NCI-H1417 treated with DMSO at 0.1 percent for 48 hours (cell line): ENCODE measurements at regions not wholly inside any gene's neighbourhood (a gene's known extent, or its start where the extent isn't known, plus 50 kb on each side); places are given as distances from the start of the nearest gene placed in this dataset.
"Not testable (repeated sequence)": the region's sequence is repeated elsewhere in the genome, so short reads cannot be mapped to it uniquely, and the experiment has no call there.

Source experiments
- DNase-seq: peaks from one replicate; lab custom pipeline; 2025; lab: John Stamatoyannopoulos, UW

DNA sequence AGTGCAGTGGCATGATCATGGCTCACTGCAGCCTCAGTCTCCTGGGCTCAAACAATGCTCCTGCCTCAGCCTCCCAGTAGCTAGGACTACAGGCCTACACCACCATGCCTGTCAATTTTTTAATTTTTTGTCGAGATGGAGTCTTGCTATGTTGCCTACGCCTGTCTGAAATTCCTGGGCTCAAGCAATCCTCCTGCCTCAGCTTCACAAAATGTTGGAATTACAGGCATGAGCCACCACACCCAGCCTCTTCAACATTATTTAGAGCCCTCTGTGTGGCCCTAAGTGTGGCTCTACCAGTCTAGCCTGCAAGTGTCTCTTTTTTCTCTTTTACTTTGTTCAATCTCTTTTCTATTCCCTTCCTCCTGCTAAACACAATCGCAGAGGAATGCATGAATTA is 154.4 kb upstream of the EPB41L4A start:
- no peak for DNase-seq

DNA sequence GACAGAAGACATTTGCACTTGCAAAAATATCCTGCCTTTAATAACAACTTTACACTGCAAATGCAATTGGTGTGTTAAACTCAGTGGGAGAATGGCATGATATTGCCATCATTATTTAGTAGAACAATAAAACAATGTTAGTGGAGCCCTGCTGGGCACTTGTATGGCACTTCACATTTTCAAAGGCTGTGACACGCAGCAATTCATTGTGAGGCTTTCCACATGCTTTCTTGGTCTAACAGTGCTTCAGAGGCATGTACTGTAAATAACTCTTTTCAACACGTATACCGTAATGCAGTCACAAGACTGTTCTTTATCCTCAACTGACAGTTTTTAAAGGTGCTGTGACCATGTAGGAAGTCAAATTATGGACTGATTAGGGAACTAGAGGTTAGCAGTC is 155.5 kb upstream of the EPB41L4A start:
- DNase-seq: peak; percentile 28

DNA sequence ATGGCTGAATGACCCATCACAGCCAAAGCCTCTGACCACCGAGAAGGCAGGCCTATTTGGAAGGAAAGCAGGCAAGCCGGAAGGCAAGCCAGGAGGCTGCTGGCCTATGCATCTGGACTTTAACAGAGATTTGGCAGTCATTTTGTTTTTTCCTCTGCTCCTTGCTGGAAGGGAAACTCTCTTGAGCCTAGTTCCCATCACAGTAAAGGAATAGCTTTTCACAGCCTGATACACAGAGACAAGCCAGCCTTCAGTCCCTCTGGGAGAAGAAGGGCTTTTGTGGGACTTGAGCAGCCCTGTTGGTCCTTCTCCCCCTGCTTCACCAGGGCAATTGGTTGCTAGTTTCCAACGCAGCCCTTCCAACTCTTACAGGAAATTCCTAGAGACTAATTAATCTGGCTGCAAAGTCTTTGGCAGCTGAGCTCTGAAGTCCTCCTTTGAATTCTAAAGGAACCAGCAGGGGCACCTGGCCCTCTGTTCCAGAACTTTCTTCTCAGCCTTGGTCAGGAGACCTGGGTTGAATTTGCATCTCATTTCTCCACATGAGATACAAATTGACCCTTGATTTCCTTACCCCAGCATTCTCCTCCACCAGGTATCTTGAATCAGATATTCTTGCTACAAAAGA is 157.3 kb upstream of the EPB41L4A start:
- DNase-seq: no peak

DNA sequence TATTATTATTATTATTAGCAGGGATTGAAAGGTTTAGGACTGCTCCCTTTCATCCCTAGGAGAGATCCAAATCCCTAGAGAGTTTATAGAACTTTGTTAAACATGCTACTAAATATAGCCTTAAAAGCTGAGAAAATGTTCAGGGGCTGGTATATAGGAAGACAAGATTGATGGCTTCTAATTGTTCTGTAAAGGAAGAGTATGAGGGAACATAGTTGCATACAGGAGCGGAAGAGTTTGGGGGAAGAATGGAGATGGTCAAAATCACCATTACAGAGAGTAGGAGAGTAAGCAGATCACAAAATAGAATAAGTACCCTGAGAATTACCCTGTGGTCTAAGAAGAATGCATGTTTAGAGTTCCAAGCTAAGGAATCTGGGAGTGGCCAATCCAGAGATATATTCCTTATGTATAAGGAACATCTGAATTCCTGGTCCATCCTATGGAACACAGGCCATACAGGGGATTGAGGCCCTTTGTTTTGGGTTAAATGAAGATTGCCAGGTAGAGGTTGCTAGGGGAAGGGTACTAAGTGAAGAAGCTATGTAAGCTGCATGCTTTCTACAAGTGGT is 158.0 kb upstream of the APC start:
- DNase-seq: no peak

DNA sequence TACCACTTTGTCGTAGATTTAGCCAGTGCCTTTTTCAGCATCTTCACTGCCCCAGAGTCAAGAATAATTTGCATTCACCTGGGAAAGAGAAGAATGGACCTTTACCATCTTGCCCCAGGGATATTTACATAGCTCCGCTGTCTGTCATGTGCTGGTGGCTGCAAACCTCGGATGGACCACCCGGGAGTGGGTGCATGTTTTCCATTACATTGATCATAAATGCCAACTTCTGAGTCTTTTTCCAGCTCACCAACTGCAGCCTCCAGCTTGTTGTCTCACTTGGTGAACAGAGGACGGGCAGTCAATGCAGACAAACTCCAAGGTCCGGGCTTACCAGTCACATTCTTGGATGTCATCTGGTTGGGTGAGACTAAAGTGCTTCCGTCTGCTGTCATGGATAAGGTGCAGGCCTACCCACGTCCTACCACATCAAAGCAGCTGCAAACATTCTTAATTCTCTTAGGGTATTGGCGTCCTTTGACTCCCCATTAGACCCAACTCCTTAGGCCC is 155.8 kb upstream of the APC start:
- no peak for DNase-seq

DNA sequence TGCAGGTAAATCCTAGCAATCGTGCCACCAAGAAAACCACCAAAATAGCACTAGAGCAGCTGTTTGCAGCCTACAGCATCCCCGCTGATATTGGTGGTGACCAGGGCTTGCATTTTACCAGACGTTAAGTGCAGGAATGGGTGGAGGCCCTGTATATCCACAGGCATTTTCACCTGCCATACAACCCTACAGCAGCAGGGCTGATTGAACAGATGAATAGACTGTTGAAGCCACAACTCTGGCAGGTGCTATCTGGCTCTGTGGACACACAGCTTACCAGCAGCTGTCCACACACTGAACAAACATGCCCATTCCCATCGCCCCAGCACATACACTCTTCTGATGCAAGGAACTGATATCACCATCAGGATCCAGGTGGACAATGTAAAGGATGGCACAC is 154.5 kb upstream of the APC start:
- no peak for DNase-seq

DNA sequence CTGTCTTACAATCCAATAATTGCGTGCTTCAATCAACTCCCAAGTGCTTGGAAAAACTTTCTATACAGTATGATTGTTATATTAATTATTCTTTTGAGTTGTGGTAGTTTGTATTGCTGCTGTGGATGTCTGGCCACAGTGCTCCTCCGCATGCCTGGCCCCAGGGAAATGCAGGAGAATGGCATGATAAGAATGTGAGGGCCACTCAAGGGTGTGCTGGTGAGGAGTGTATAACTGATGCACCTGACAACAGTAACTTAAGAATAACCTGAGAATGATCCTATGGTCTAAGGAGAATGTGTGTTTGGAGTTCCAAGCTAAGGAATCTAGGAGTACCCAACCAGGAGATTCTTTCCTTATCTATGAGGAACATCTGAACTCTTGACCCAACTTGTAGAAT is 152.9 kb upstream of the APC start:
- DNase-seq: no peak

DNA sequence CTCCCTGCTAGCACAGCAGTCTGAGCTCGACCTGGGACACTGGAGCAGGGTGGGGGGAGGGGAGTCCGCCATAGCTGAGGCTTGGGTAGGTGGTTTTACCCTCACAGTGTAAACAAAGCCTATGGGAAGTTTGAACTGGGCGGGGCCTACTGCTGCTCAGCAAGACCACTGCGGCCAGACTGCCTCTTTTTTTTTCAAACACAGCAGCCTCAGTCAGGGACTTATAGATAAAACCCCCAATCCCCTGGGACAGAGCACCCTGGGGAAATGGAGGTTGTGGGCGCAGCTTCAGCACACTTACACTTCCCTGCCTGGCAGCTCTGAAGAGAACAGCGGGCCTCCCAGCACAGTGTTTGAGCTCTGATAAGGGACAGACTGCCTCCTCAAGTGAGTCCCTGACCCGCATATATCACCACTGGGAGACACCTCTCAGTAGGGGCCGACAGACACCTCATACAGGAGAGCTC is 151.1 kb upstream of the APC start:
- DNase-seq: no peak

DNA sequence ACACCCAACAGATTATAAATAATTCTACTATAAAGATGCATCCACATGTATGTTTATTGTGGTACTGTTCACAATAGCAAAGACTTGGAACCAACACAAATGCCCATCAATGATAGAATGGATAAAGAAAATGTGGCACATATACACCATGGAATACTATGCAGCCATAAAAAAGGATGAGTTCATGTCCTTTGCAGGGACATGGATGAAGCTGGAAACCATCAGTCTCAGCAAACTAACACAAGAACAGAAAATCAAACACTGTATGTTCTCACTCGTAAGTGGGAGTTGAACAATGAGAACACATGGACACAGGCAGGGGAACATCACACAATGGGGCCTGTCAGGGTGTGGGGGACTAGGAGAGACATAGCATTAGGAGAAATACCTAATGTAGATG is 146.8 kb upstream of the APC start:
- DNase-seq: not testable (repeated sequence)

DNA sequence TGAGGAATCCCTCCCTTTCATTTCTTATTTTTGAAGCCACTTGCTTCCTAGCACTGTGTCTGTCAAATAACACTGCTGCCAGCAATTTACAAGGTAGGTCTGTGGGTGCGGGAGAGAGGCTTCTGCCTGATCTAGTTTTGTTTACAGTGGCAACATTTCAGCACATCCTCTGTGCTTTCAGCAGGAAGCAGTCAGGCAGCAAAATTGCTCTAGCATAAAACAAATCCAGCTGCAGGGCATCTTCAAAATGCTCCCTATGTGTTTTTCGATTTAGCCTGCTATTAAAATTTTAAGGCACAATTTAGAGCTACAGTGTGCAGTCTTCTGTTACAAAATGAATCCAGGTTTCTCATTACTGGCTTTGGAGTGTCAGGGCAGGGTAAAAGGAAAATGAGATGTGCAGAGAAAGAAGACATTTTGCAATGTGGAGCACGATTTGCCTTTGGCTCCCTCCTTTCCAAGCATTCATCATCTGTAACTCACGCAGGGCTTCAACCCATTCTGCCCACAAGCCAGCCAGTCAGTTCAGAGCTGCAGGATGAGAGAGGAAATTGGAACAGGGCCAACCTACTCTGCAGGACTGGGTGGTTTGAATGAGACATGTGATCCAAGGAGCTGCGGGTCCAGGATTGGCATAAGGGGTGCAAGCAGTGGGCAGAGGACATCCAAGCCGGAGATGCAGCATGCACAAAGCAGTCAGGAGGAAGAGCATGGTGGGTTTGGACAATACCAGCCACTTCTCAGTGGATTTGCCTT is 143.4 kb upstream of the APC start:
- DNase-seq: no peak

DNA sequence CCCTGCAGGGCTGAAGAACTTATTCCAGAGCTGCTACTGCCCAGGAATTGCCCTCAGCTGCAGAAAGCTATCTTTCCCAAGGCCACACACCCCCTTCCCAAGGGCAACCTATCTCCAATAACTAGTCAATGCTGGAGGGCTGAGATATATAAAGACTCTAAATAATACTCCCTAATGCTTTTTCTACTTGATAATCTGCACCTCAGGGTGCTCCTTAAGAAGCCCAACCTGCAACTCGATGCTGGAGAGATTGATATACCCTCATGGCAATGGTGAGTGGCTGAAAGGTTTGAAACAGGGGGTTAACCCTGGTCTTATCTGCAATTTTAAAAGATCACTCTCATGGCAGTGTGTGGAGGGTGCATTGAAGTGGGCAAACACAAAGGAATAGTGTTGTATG is 142.7 kb upstream of the APC start:
- DNase-seq: no peak

DNA sequence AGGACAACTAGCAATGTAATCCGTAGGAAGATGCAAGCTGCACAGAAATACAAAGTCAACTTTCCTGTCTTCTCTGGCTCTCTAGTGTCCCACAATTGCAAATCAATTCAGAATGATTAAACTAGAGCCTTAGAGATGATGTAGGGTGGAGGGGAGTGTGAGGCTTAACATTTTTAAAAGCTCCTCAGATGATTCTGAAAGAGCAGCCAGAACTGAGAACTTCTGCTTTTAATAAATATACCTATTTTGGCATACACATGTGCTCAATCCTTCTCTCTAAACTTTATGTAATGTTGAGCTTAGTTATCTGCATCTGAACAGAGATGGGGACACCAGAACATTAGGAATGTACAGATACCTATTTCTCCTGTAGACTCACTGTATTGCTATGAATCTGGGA is 139.9 kb upstream of the APC start:
- no peak for DNase-seq

DNA sequence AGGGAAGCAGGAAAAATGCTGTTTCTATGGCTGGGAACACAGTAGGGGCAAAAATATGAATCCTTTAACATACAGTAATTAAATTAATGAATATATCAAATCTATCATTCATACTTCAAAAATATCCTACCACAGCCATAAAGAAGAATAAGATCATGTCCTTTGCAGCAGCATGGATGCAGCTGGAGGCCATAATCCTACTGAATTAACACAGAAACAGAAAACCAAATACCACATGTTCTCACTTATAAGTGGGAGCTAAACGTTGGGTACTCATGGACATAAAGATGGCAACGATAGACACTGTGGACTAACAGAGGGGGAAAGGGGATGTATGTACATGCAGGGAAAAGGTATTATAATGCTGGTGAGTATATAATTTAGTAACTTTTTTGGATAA is 137.2 kb upstream of the APC start:
- DNase-seq: not testable (repeated sequence)

DNA sequence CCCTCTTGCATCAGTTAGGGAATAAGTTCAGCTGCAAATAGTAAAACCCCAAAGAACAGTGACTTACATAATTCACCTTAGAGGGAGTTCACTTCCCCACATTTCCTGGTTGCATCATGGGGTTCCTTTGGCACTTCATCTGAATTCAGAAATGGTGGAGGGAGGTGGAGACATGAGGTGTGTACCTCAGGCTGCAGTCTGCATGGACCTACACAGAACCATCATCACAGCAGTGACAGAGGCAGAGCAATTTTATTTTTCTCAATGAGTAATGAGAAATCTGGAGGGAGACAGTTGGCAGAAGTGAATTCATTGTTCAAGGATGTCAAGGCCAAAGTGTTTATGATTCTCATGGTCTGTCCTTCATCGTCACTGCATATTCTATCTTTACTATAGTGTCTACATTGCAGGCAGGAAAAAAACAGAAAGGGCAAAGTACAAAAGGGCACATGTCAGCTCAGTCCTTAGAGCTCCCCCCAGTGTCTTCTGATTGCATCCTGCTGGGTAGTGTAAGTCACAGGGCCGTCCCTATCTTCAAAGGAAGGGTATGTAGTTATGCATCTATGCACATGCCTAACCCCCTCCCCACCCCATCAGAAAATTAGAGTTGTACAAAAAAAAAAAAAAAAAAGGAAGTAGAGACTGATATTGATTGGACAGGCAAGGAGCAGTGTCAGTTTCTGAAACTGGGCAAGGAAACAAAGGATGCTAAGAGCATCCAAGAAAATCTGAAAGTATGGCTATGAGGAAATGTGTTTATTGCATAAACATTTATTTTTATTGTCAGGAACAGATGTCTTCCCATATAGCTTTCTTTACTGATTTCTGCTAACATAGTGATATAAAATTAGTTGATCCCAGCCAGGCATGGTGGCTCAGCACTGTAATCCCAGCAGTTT is 132.7 kb upstream of the APC start:
- no peak for DNase-seq

DNA sequence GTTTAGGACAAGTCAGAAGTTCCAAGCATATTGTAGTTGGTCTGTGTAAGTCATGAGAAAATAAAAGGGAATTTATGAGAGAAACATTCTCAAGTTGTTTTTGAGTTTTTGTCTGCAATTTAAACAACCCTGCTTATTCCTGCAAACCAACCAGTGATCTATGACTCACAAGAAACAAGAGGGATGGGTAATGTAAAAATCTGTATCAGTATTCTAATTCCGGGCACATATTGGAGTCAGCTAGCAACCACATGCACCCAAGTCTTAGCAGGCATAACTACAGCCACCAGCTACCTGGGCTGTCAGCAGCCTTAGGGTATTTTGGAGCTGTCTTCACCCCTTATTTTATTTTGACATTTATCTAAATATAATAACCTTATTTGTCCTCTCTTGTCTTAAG is 128.7 kb upstream of the APC start:
- DNase-seq: no peak

DNA sequence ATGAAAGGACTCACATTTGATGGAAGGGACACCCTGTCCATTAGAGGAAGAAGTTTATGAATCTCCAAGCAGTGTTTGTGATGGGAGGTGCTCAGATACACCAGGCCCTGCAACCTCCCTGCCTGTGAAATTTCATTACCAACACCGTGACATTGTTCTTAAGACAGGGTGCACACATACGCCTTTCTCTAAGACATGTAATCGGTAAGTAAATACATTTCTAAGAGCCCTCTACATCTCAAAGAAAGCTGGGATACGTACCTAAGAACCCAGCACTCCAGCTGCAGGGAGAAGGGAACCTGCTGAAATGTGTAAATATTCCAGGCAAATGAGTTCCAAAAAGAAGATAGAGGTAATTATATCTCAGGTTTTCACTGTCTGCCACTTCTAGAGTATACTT is 125.0 kb upstream of the APC start:
- no peak for DNase-seq

DNA sequence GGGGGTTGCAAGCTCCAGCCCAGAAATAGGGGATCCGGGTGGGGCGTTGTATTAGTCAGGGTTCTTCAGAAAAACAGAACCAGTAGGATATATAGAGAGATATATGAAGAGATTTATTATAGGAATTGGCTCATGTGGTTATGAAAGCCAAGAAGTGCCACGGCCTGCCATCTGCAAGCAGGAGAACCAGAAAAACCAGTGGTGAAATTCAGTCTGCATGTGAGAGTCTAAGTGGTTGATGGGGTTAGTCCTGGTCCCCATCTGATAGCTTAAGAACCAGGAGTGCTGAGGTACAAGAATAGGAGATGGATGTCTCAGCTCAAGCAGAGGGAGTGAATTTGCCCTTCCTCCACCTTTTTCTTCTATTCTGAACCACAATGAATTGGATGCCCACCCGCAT is 123.4 kb upstream of the APC start:
- DNase-seq: no peak

DNA sequence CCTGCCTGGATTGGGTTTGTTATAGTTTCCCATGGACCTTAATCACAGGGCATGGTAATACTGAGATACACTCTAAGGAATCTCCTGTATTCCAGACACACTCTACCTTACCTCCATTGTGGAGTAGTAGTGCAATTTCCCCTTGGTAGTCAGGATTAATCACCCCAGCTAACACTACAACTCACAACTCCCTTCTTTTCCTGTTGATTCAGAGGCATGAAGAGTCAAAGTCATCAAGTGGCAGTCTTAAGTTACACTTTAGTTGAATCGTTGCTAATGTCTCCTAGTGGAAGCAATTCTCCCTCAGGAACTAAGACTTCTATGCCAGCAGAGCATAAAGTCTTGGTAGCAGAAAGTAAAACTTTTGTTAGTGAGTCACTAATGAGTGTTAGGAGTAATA is 122.7 kb upstream of the APC start:
- DNase-seq: no peak

DNA sequence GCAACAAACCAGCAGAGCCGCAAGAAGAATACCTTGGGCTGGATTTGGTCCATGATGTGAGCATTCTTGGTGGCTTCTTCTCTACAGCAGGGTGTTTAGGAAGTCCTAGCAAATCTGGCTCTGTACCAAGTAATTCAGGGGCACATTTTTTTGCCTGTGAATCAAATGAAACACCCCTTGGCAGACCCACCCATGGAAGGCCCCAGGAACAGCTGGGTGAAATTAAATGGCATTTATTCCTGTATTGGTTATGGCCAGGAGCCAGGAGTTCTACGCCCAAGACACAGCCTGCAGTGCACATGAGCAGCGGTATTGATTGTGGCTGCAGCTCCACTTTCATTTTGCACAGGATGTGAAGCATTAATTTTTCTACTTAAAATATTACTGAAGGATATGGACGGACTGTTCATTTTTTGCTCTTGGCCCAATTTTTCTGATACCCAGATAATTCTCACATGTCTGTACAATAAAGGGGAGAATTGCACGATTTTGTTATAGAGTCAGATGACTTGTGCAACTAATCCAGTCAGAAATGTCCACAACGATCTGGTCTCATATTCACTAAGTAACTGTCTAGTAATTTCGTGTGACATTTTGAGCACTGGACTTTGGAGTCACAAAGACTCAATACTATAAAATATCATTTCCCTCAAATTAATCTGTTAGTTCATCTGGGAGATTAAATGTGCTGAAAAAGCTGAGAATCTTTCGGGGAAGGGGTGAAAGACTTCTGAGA is 120.7 kb upstream of the APC start:
- DNase-seq: no peak

DNA sequence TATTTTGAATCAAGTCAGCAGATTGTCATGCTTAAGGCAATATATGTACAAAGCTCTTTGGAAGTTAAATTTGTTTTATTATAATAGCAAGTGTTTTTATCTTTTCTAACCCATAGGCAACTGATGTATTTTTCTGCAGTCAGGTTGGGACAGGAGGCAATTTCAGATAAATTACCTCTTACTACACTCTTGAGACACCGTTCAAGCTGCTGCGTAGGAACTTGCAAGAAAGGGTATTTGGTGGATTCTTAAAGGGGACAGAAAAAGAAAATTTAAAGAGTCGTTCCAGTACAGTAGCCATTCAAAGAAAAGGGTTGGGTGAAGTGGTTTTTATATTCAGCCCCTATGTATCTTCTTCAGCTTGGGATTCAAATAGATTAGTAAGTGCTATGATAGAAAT is 112.4 kb upstream of the APC start:
- DNase-seq: no peak

DNA sequence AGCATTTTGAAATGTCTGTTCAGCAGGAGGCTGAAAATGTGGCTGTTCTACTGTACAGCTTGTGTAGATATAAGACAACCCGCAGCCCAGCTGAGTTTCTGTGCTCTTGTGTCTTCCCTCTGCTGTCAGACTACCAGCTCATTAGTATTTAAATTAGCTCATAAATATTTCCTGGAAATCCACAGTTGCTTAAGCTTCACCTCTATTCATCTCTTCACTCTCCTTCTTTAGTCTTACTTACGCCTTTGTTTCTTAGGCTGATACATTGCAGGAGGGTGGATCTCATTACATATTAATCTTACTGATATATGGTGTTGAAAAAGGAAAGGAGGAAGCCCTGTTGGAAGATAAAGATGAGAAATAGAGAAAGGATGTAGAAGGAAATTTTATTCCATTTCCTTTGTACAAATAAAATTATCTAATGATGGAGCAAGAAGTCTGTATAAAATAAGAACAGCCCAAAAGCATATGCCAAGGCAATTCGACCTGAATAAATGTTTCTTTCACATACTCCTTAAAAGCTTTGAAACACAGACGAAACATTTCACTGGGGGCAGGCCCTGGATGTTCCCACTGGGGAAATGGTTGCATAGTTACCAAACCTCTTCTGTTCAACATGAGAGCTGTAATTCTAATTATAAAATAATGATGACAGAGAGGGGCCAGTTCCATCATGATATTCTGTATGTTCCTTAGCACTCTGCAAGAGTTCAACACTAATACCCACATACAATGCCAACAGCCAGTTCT is 111.8 kb upstream of the APC start:
- peak; percentile 1 for DNase-seq
